ENCODE measurements at regions not wholly inside any gene's neighbourhood (a gene's known extent, or its start where the extent isn't known, plus 50 kb on each side); places are given as distances from the start of the nearest gene placed in this dataset.

DNA sequence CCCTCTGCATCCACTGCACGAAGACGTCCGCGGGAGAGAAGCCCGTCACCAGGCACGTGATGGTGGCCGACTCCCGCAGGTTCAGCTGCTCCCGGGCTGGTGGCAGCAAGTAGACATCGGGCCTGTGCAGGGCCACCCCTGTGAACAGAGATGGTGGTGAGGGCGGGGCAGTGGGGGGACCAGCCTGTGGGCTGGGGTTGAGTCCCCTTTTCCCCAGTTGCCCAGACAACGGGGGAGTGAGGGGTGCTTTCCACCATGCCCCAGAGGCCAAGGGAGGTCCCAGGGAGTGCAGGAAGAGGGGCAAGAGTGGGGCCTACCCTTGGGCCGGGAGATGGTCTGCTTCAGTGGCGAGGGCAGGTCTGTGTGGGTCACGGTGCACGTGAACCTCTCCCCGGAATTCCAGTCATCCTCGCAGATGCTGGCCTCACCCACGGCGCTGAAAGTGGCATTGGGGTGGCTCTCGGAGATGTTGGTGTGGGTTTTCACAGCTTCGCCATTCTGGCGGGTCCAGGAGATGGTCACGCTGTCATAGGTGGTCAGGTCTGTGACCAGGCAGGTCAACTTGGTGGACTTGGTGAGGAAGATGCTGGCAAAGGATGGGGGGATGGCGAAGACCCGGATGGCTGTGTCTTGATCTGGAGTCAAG, 328.3 kb downstream of the TMEM121 start:
- TF ChIP-seq, protein P1, sequence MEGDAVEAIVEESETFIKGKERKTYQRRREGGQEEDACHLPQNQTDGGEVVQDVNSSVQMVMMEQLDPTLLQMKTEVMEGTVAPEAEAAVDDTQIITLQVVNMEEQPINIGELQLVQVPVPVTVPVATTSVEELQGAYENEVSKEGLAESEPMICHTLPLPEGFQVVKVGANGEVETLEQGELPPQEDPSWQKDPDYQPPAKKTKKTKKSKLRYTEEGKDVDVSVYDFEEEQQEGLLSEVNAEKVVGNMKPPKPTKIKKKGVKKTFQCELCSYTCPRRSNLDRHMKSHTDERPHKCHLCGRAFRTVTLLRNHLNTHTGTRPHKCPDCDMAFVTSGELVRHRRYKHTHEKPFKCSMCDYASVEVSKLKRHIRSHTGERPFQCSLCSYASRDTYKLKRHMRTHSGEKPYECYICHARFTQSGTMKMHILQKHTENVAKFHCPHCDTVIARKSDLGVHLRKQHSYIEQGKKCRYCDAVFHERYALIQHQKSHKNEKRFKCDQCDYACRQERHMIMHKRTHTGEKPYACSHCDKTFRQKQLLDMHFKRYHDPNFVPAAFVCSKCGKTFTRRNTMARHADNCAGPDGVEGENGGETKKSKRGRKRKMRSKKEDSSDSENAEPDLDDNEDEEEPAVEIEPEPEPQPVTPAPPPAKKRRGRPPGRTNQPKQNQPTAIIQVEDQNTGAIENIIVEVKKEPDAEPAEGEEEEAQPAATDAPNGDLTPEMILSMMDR (IDR thresholded peaks at IDR 0.05): no peak
- TF ChIP-seq POLR2A (IDR thresholded peaks at IDR 0.05): no peak
